Endodermal cell (in vitro differentiated cells): ENCODE measurements at regions not wholly inside any gene's neighbourhood (a gene's known extent, or its start where the extent isn't known, plus 50 kb on each side); places are given as distances from the start of the nearest gene placed in this dataset.

Experiments used
- DNase-seq: peaks from one replicate; pipeline ENCODE4 v3.0.0-alpha.2; 2017
- H3K27ac ChIP-seq: 2 replicates; pipeline ENCODE4 v1.5.1; 2013; ENCODE audit warnings: mild to moderate bottlenecking, low read depth, low read length, moderate library complexity
- H3K27me3 ChIP-seq: 2 replicates; pipeline ENCODE4 v1.6.1; 2013; ENCODE audit warnings: mild to moderate bottlenecking, low read length, moderate library complexity; ENCODE audit not compliant: insufficient read depth, control insufficient read depth, poor library complexity, severe bottlenecking
- H3K36me3 ChIP-seq: 2 replicates; pipeline ENCODE4 v1.7.0; 2013; ENCODE audit warnings: mild to moderate bottlenecking, low read length, moderate library complexity; ENCODE audit not compliant: control insufficient read depth, insufficient read depth
- H3K4me1 ChIP-seq: one replicate; pipeline ENCODE4 v1.7.0; 2013; ENCODE audit warnings: low read length; ENCODE audit not compliant: control insufficient read depth, insufficient read depth
- H3K4me3 ChIP-seq: 2 replicates; pipeline ENCODE4 v1.5.1; 2013; ENCODE audit warnings: mild to moderate bottlenecking, low read length, moderate library complexity
- H3K9ac ChIP-seq: 2 replicates; pipeline ENCODE4 v1.6.1; 2013; ENCODE audit warnings: mild to moderate bottlenecking, low read length, moderate library complexity; ENCODE audit not compliant: poor library complexity, severe bottlenecking; ENCODE audit errors: extremely low read depth
- H3K9me3 ChIP-seq: 2 replicates; pipeline ENCODE4 v1.6.1; 2013; ENCODE audit warnings: mild to moderate bottlenecking, low read length, moderate library complexity; ENCODE audit not compliant: control insufficient read depth
- H3K27ac Mint-ChIP-seq: 2 replicates; pipeline ENCODE4 v1.8.0; 2020; ENCODE audit warnings: mixed read lengths
- H3K27me3 Mint-ChIP-seq: 2 replicates; pipeline ENCODE4 v1.8.0; 2021; ENCODE audit warnings: mild to moderate bottlenecking, mixed read lengths; ENCODE audit not compliant: insufficient read depth
- H3K36me3 Mint-ChIP-seq: 2 replicates; pipeline ENCODE4 v1.8.0; 2020; ENCODE audit warnings: low read depth, mixed read lengths
- H3K4me1 Mint-ChIP-seq: 2 replicates; pipeline ENCODE4 v1.8.0; 2020; ENCODE audit warnings: mixed read lengths
- H3K4me3 Mint-ChIP-seq: 2 replicates; pipeline ENCODE4 v1.8.0; 2020; ENCODE audit warnings: mild to moderate bottlenecking, moderate library complexity, mixed read lengths
- H3K9me3 Mint-ChIP-seq: 2 replicates; pipeline ENCODE4 v1.8.0; 2020; ENCODE audit warnings: mild to moderate bottlenecking, mixed read lengths
- WGBS, 2 experiments: methylation state at CpG; one replicate each; pipeline versions ENCODE4 v1.1.5 to v1.1.7; 2013; ENCODE audit warnings: missing lambda C conversion rate in 2 of 2, mixed read lengths in 1 of 2; ENCODE audit not compliant: insufficient coverage in 1 of 2, insufficient read length in 1 of 2; 5-methylcytosine and 5-hydroxymethylcytosine counted together
- TF ChIP-seq, protein P1 (sequence below): fragments of 200-600 bp; sonication (generic); conservative IDR thresholded peaks from 2 replicates; pipeline ENCODE4 v1.5.0; 2021; ENCODE audit warnings: antibody characterized with exemption, mild to moderate bottlenecking

DNA sequence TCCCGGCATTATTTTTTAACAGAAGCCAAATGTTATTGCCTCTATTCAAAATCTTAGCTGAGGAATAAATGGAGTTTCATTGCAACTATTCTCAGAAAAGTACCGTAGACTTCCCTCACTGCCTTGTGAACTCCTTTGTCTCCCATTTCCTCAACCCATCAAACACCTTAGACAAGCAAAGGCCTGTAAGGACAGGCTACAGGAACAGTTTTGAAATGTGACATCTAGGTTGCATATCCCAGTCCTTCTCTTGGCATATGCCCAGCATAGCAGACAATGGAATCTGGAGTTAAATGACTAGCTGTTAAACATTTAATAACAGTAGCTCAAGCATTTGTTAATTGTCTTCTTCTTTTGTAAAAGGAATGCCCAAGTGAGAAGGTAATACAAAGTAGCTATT, 1371.7 kb downstream of the STIM2 start:
- Histone ChIP-seq H3K4me3 (no peak overlapping the region), H3K36me3 (no peaks in the 10 kb centered on the region), H3K9ac (no peak overlapping the region), H3K9me3 (no peaks in the 10 kb centered on the region), H3K4me1 (no peaks in the 10 kb centered on the region), H3K27me3 (no peaks in the 10 kb centered on the region), H3K27ac (no peak overlapping the region)
- Mint-ChIP-seq H3K9me3 (no peaks in the 10 kb centered on the region), H3K4me3 (no peak overlapping the region), H3K4me1 (peaks cover 13% of the 10 kb centered on the region), H3K27me3 (no peaks in the 10 kb centered on the region), H3K27ac (no peak overlapping the region), H3K36me3 (no peaks in the 10 kb centered on the region)
- 95 to 100% methylated on average over 2 of the region's 2 CpGs for WGBS, 2 experiments
- no peak for DNase-seq
- TF ChIP-seq, protein P1, sequence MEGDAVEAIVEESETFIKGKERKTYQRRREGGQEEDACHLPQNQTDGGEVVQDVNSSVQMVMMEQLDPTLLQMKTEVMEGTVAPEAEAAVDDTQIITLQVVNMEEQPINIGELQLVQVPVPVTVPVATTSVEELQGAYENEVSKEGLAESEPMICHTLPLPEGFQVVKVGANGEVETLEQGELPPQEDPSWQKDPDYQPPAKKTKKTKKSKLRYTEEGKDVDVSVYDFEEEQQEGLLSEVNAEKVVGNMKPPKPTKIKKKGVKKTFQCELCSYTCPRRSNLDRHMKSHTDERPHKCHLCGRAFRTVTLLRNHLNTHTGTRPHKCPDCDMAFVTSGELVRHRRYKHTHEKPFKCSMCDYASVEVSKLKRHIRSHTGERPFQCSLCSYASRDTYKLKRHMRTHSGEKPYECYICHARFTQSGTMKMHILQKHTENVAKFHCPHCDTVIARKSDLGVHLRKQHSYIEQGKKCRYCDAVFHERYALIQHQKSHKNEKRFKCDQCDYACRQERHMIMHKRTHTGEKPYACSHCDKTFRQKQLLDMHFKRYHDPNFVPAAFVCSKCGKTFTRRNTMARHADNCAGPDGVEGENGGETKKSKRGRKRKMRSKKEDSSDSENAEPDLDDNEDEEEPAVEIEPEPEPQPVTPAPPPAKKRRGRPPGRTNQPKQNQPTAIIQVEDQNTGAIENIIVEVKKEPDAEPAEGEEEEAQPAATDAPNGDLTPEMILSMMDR, result no peak

DNA sequence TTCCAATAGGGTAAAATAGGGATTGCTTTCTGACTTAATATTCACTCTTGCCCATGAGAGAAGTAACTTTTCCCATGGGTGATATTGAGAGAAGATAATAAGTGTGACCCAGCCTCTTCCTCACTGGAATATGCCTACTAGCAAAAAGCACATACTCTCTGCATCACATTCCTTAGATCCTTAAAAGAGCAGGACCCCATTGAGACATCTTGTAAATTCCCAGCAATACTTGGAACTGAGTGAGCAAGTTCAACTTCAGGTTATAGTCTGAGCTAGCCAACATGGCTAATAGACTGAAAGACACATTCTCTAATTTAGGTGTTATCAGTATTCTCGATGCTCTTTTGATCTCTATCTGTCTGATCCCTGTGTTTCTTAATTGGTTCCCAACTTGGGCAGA, 1372.3 kb downstream of the STIM2 start:
- WGBS, 2 experiments, result 89 to 91% methylated on average over 1 of the region's 1 CpG
- H3K4me1 Mint-ChIP-seq, result peaks cover 9% of the 10 kb centered on the region
- no peak overlapping the region for H3K4me3 Mint-ChIP-seq
- no peaks in the 10 kb centered on the region for H3K4me1 ChIP-seq
- DNase-seq, result no peak
- no peaks in the 10 kb centered on the region for H3K36me3 ChIP-seq
- no peaks in the 10 kb centered on the region for H3K27me3 Mint-ChIP-seq
- H3K36me3 Mint-ChIP-seq, result no peaks in the 10 kb centered on the region
- no peak overlapping the region for H3K9ac ChIP-seq
- H3K4me3 ChIP-seq, result no peak overlapping the region
- TF ChIP-seq, protein P1, result no peak
- no peak overlapping the region for H3K27ac ChIP-seq
- no peak overlapping the region for H3K27ac Mint-ChIP-seq
- no peaks in the 10 kb centered on the region for H3K9me3 ChIP-seq
- H3K9me3 Mint-ChIP-seq, result no peaks in the 10 kb centered on the region
- no peaks in the 10 kb centered on the region for H3K27me3 ChIP-seq

DNA sequence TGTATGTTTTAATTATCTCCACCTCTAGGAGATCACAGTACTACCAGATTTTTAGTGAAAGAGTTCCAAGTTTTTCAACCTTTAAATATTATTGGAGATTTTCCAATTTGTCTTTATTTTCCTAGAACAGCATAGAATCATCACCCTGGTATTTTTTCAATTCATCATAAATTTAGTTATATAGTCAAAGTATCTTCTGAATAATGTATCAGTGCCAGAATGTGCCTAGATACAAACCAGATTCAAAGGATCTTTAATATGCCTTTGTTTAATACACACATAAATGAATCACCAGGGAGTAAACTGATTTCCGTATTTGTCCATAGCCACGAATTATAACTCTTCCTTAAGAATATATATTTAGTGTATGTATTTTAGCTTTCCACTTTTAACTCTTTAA, 1373.1 kb downstream of the STIM2 start:
- TF ChIP-seq, protein P1, result no peak
- no peaks in the 10 kb centered on the region for H3K36me3 ChIP-seq
- H3K27me3 ChIP-seq, result no peaks in the 10 kb centered on the region
- Mint-ChIP-seq H3K27me3 (no peaks in the 10 kb centered on the region), H3K27ac (no peak overlapping the region), H3K4me3 (no peak overlapping the region), H3K36me3 (no peaks in the 10 kb centered on the region), H3K4me1 (peaks cover 9% of the 10 kb centered on the region), H3K9me3 (no peaks in the 10 kb centered on the region)
- H3K4me3 ChIP-seq, result no peak overlapping the region
- no peak overlapping the region for H3K27ac ChIP-seq
- DNase-seq, result no peak
- no peaks in the 10 kb centered on the region for H3K4me1 ChIP-seq
- no peak overlapping the region for H3K9ac ChIP-seq
- WGBS, 2 experiments, result no CpG with 5 or more reads among the region's 2 CpGs
- H3K9me3 ChIP-seq, result no peaks in the 10 kb centered on the region
